HEK293 (cell line): ENCODE measurements at regions not wholly inside any gene's neighbourhood (a gene's known extent, or its start where the extent isn't known, plus 50 kb on each side); places are given as distances from the start of the nearest gene placed in this dataset.
"Not testable (repeated sequence)": the region's sequence is repeated elsewhere in the genome, so short reads cannot be mapped to it uniquely, and the experiment has no call there.

Experiments used
- EGR2 ChIP-seq: fragments of 450-650 bp; formaldehyde crosslinking; IDR thresholded peaks from 2 replicates; pipeline ENCODE4 v1.5.1; 2016; ENCODE audit warnings: low read depth, missing biosample characterization, missing genetic modification characterization
- REST ChIP-seq: fragments of 450-650 bp; formaldehyde crosslinking; IDR thresholded peaks from 2 replicates; pipeline ENCODE4 v1.5.1; 2016; ENCODE audit warnings: missing biosample characterization, missing genetic modification characterization
- ZFP37 ChIP-seq: fragments of 450-650 bp; formaldehyde crosslinking; IDR thresholded peaks from 2 replicates; pipeline ENCODE4 v1.5.1; 2016; ENCODE audit warnings: missing biosample characterization, missing genetic modification characterization
- ZNF274 ChIP-seq, 2 experiments: fragments of 200-500 bp in 1 of 2; fragments of 450-650 bp in 1 of 2; sonication (Bioruptor generic) in 1 of 2; formaldehyde crosslinking in 1 of 2; IDR thresholded peaks; 2 replicates each; pipeline versions ENCODE4 v1.5.1 to v1.6.1; 2014 to 2016; ENCODE audit warnings: borderline replicate concordance in 1 of 2, inconsistent platforms in 1 of 2, low read length in 1 of 2, missing biosample characterization in 1 of 2, missing genetic modification characterization in 1 of 2
- ZNF501 ChIP-seq: fragments of 450-650 bp; formaldehyde crosslinking; IDR thresholded peaks from 2 replicates; pipeline ENCODE4 v1.5.1; 2016; ENCODE audit warnings: missing biosample characterization, missing genetic modification characterization
- ZNF621 ChIP-seq: fragments of 450-650 bp; formaldehyde crosslinking; IDR thresholded peaks from 2 replicates; pipeline ENCODE4 v1.5.1; 2017; ENCODE audit warnings: missing biosample characterization, missing genetic modification characterization
- TF ChIP-seq, protein P1 (sequence below): fragments of 450-650 bp; formaldehyde crosslinking; conservative IDR thresholded peaks from 2 replicates; pipeline ENCODE4 v1.5.1; 2016; ENCODE audit warnings: low read depth, missing biosample characterization, missing genetic modification characterization
- TF ChIP-seq, protein P2 (sequence below): fragments of 450-650 bp; formaldehyde crosslinking; IDR thresholded peaks from 2 replicates; pipeline ENCODE4 v1.5.1; 2016; ENCODE audit warnings: missing biosample characterization, missing genetic modification characterization
- TF ChIP-seq, protein P3 (sequence below): fragments of 450-650 bp; formaldehyde crosslinking; IDR thresholded peaks from 2 replicates; pipeline ENCODE4 v1.5.1; 2016; ENCODE audit warnings: missing biosample characterization, missing genetic modification characterization

DNA sequence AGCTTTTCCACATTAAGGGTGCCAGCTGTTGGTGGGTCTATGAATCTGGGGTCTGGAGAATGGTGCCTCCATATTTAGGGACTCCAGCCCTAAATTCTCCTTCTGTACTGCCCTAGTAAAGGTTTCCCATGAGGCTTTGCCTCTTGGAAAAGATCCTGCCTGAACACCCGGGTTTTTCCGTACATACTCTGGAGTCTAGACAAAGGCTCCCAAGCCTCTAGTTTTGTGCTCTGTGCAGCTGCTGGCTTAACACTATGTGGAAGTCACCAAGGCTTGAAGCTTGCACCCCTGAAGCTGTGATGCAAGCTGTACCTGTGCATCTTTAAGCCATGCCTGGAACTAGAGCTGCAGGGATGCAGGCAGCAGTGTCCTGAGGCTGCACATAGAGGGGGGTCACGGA, 230.5 kb downstream of the CWH43 start:
- TF ChIP-seq REST (tag by site-specific recombination); ZNF501 (tag by site-specific recombination); ZNF621 (tag by site-specific recombination); ZFP37 (tag by site-specific recombination); ZNF274 (IDR thresholded peaks at IDR 0.05; ENCODE audit: low read length); ZNF274 (tag by site-specific recombination; IDR thresholded peaks at IDR 0.05; ENCODE audit: borderline replicate concordance); EGR2: not testable (repeated sequence)
- TF ChIP-seq, protein P1, sequence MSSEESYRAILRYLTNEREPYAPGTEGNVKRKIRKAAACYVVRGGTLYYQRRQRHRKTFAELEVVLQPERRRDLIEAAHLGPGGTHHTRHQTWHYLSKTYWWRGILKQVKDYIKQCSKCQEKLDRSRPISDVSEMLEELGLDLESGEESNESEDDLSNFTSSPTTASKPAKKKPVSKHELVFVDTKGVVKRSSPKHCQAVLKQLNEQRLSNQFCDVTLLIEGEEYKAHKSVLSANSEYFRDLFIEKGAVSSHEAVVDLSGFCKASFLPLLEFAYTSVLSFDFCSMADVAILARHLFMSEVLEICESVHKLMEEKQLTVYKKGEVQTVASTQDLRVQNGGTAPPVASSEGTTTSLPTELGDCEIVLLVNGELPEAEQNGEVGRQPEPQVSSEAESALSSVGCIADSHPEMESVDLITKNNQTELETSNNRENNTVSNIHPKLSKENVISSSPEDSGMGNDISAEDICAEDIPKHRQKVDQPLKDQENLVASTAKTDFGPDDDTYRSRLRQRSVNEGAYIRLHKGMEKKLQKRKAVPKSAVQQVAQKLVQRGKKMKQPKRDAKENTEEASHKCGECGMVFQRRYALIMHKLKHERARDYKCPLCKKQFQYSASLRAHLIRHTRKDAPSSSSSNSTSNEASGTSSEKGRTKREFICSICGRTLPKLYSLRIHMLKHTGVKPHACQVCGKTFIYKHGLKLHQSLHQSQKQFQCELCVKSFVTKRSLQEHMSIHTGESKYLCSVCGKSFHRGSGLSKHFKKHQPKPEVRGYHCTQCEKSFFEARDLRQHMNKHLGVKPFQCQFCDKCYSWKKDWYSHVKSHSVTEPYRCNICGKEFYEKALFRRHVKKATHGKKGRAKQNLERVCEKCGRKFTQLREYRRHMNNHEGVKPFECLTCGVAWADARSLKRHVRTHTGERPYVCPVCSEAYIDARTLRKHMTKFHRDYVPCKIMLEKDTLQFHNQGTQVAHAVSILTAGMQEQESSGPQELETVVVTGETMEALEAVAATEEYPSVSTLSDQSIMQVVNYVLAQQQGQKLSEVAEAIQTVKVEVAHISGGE: not testable (repeated sequence)
- TF ChIP-seq, protein P2, sequence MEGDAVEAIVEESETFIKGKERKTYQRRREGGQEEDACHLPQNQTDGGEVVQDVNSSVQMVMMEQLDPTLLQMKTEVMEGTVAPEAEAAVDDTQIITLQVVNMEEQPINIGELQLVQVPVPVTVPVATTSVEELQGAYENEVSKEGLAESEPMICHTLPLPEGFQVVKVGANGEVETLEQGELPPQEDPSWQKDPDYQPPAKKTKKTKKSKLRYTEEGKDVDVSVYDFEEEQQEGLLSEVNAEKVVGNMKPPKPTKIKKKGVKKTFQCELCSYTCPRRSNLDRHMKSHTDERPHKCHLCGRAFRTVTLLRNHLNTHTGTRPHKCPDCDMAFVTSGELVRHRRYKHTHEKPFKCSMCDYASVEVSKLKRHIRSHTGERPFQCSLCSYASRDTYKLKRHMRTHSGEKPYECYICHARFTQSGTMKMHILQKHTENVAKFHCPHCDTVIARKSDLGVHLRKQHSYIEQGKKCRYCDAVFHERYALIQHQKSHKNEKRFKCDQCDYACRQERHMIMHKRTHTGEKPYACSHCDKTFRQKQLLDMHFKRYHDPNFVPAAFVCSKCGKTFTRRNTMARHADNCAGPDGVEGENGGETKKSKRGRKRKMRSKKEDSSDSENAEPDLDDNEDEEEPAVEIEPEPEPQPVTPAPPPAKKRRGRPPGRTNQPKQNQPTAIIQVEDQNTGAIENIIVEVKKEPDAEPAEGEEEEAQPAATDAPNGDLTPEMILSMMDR (tag by site-specific recombination): not testable (repeated sequence)
- TF ChIP-seq, protein P3, sequence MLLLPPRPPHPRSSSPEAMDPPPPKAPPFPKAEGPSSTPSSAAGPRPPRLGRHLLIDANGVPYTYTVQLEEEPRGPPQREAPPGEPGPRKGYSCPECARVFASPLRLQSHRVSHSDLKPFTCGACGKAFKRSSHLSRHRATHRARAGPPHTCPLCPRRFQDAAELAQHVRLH (tag by site-specific recombination): not testable (repeated sequence)
